WTC11 (cell line): ENCODE measurements at regions not wholly inside any gene's neighbourhood (a gene's known extent, or its start where the extent isn't known, plus 50 kb on each side); places are given as distances from the start of the nearest gene placed in this dataset.

ENCODE experiments used
- ATAC-seq: fragments of 200-7000 bp; cut with Tn5 transposase; 2 replicates; pipeline ENCODE4 v1.10.0; 2021; ENCODE audit warnings: mild to moderate bottlenecking, moderate library complexity
- CTCF ChIA-PET: fragments of 300-600 bp; sonication (Branson Sonifier 250); formaldehyde crosslinking; loops from one replicate; lab custom pipeline; 2021; ENCODE audit warnings: antibody characterized with exemption; lab: Charles Lee
- POLR2A ChIA-PET: fragments of 350-600 bp; sonication (Branson Sonifier 250); formaldehyde crosslinking; loops from one replicate; lab custom pipeline; 2021; ENCODE audit warnings: antibody characterized with exemption; lab: Charles Lee
- DNase-seq: peaks from one replicate; pipeline ENCODE4 v3.0.0; 2021; ENCODE audit warnings: low spot score
- H3K27ac Mint-ChIP-seq: 2 replicates; pipeline ENCODE4 v1.8.0; 2021; ENCODE audit warnings: mixed read lengths
- H3K27me3 Mint-ChIP-seq: 2 replicates; pipeline ENCODE4 v1.8.0; 2021; ENCODE audit warnings: low read depth, mild to moderate bottlenecking, moderate library complexity, mixed read lengths
- H3K36me3 Mint-ChIP-seq: 2 replicates; pipeline ENCODE4 v1.8.0; 2021; ENCODE audit warnings: mixed read lengths
- H3K4me1 Mint-ChIP-seq: 2 replicates; pipeline ENCODE4 v1.8.0; 2022; ENCODE audit warnings: mixed read lengths
- H3K4me3 Mint-ChIP-seq: 2 replicates; pipeline ENCODE4 v1.8.0; 2021; ENCODE audit warnings: mild to moderate bottlenecking, moderate library complexity, mixed read lengths
- H3K9me3 Mint-ChIP-seq: 2 replicates; pipeline ENCODE4 v1.8.0; 2021; ENCODE audit warnings: mixed read lengths
- FOXJ3 ChIP-seq: sonication (generic); formaldehyde crosslinking; IDR thresholded peaks from 2 replicates; pipeline ENCODE4 v1.9.0; 2021; ENCODE audit warnings: missing genetic modification reagents, mild to moderate bottlenecking, borderline replicate concordance
- HMGA2 ChIP-seq: fragments of 250-450 bp; sonication (Bioruptor Pico); IDR thresholded peaks from 2 replicates; pipeline ENCODE4 v1.4.0; 2021; ENCODE audit warnings: mild to moderate bottlenecking, moderate library complexity
- NFATC4 ChIP-seq: fragments of 250-450 bp; sonication (Bioruptor Pico); IDR thresholded peaks from 2 replicates; pipeline ENCODE4 v1.9.0; 2021; ENCODE audit warnings: mild to moderate bottlenecking
- NFE2L1 ChIP-seq: sonication (generic); formaldehyde crosslinking; IDR thresholded peaks from 2 replicates; pipeline ENCODE4 v1.8.1; 2023; ENCODE audit warnings: missing genetic modification reagents
- NR1H2 ChIP-seq: sonication (generic); formaldehyde crosslinking; IDR thresholded peaks from 2 replicates; pipeline ENCODE4 v1.9.0; 2021; ENCODE audit warnings: mild to moderate bottlenecking, moderate library complexity, missing genetic modification reagents
- SOX15 ChIP-seq: fragments of 250-450 bp; sonication (Bioruptor Pico); IDR thresholded peaks from 2 replicates; pipeline ENCODE4 v1.9.0; 2021; ENCODE audit warnings: mild to moderate bottlenecking
- SP1 ChIP-seq: sonication (generic); formaldehyde crosslinking; conservative IDR thresholded peaks from 2 replicates; pipeline ENCODE4 v1.8.1; 2022; ENCODE audit warnings: missing genetic modification reagents
- TP53 ChIP-seq: sonication (generic); formaldehyde crosslinking; IDR thresholded peaks from 2 replicates; pipeline ENCODE4 v1.8.1; 2023; ENCODE audit warnings: mild to moderate bottlenecking, missing genetic modification reagents
- ZNF138 ChIP-seq: sonication (generic); formaldehyde crosslinking; conservative IDR thresholded peaks from 2 replicates; pipeline ENCODE4 v1.8.1; 2022; ENCODE audit warnings: mild to moderate bottlenecking, moderate library complexity, missing genetic modification reagents
- ZNF263 ChIP-seq: sonication (generic); formaldehyde crosslinking; IDR thresholded peaks from 2 replicates; pipeline ENCODE4 v1.8.1; 2022; ENCODE audit warnings: low read depth, mild to moderate bottlenecking, moderate library complexity, missing genetic modification reagents
- TF ChIP-seq, protein P1 (sequence below): sonication (generic); formaldehyde crosslinking; IDR thresholded peaks from 2 replicates; pipeline ENCODE4 v1.8.1; 2023; ENCODE audit warnings: mild to moderate bottlenecking, missing genetic modification reagents, moderate library complexity
- TF ChIP-seq, protein P2 (sequence below): sonication (generic); formaldehyde crosslinking; IDR thresholded peaks from 2 replicates; pipeline ENCODE4 v1.8.1; 2022; ENCODE audit warnings: low read depth, mild to moderate bottlenecking, moderate library complexity, missing genetic modification reagents, borderline replicate concordance
- TF ChIP-seq, protein P3 (sequence below): fragments of 250-450 bp; sonication (Bioruptor Pico); IDR thresholded peaks from 2 replicates; pipeline ENCODE4 v1.9.0; 2021; ENCODE audit warnings: moderate library complexity, mild to moderate bottlenecking, inconsistent platforms, borderline replicate concordance
- TF ChIP-seq, protein P4 (sequence below): sonication (generic); formaldehyde crosslinking; IDR thresholded peaks from 2 replicates; pipeline ENCODE4 v1.8.0; 2022; ENCODE audit warnings: mild to moderate bottlenecking, missing genetic modification reagents
- TF ChIP-seq, protein P5 (sequence below): fragments of 200-600 bp; IDR thresholded peaks from 2 replicates; pipeline ENCODE4 v1.8.0; 2022; ENCODE audit warnings: antibody characterized with exemption
- TF ChIP-seq, protein P6 (sequence below): sonication (generic); formaldehyde crosslinking; IDR thresholded peaks from 2 replicates; pipeline ENCODE4 v1.8.1; 2023; ENCODE audit warnings: mild to moderate bottlenecking, missing genetic modification reagents, borderline replicate concordance

DNA sequence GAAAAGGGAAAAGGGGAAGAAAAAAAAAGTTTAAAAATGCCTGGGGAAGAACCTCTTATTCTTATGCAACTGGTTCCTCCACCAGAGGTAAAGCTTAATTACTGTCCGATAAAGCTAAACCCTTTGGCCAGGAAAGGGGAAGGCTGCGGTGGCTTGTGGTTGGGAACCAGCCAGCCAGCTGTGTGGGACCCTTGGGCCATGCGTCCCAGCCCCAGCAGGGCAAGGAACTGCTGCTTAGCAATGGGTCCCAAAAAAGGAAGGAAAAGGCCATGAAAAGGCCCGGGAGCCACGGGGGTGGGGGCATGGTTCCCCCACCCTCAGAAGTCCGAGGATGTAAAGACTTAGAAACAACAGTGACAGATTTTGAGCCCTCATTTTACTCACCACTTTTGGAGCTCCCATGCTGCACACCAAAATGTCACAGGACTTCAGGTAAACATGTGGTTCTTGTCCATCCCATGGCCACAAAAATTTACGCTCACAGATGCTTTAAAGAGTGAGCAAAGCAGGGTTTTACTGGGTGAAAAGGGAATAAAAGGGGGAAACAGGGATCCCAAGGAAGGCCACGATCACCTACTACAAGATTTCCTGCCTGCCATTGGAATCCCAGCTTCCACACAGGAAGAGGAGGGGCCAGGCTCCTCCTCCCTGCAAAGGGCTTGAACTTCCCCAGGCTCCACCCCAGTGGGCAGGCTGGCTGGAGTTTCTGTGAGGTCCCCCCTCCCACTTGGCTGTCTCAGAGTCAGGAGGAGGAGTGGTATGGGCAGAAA is 1234.7 kb upstream of the GJE1 start:
- CTCF ChIA-PET, result interaction anchor here (0.6 kb wide), 2 partner anchors 24 to 528 kb away, joined by 3 read pairs; no protein-coding TSS in a partner anchor
- no peak for DNase-seq
- Mint-ChIP-seq H3K4me1 (peaks cover 7% of the 10 kb centered on the region), H3K36me3 (peaks cover 65% of the 10 kb centered on the region), H3K27ac (no peak overlapping the region), H3K27me3 (no peaks in the 10 kb centered on the region; the same call in 1 of the 2 replicates), H3K4me3 (no peak overlapping the region), H3K9me3 (peaks cover 75% of the 10 kb centered on the region)
- ATAC-seq, result no peak; the same call in 1 of the 2 replicates
- POLR2A ChIA-PET, result no interaction called here
- TF ChIP-seq SP1 (CRISPR knock-in tag), result no peak
- TF ChIP-seq, protein P1, sequence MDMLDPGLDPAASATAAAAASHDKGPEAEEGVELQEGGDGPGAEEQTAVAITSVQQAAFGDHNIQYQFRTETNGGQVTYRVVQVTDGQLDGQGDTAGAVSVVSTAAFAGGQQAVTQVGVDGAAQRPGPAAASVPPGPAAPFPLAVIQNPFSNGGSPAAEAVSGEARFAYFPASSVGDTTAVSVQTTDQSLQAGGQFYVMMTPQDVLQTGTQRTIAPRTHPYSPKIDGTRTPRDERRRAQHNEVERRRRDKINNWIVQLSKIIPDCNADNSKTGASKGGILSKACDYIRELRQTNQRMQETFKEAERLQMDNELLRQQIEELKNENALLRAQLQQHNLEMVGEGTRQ (CRISPR knock-in tag), result no peak
- no peak for TF ChIP-seq NFE2L1 (CRISPR knock-in tag)
- TF ChIP-seq SOX15 (CRISPR knock-in tag), result no peak
- no peak for TF ChIP-seq TP53
- TF ChIP-seq NR1H2 (CRISPR knock-in tag), result no peak
- no peak for TF ChIP-seq HMGA2 (CRISPR knock-in tag)
- TF ChIP-seq, protein P2, sequence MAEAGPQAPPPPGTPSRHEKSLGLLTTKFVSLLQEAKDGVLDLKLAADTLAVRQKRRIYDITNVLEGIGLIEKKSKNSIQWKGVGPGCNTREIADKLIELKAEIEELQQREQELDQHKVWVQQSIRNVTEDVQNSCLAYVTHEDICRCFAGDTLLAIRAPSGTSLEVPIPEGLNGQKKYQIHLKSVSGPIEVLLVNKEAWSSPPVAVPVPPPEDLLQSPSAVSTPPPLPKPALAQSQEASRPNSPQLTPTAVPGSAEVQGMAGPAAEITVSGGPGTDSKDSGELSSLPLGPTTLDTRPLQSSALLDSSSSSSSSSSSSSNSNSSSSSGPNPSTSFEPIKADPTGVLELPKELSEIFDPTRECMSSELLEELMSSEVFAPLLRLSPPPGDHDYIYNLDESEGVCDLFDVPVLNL, result no peak
- TF ChIP-seq ZNF138, result no peak
- TF ChIP-seq, protein P3, sequence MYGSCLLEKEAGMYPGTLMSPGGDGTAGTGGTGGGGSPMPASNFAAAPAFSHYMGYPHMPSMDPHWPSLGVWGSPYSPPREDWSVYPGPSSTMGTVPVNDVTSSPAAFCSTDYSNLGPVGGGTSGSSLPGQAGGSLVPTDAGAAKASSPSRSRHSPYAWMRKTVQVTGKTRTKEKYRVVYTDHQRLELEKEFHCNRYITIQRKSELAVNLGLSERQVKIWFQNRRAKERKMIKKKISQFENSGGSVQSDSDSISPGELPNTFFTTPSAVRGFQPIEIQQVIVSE (CRISPR knock-in tag), result no peak
- TF ChIP-seq ZNF263 (CRISPR knock-in tag), result no peak
- no peak for TF ChIP-seq FOXJ3 (CRISPR knock-in tag)
- TF ChIP-seq, protein P4, sequence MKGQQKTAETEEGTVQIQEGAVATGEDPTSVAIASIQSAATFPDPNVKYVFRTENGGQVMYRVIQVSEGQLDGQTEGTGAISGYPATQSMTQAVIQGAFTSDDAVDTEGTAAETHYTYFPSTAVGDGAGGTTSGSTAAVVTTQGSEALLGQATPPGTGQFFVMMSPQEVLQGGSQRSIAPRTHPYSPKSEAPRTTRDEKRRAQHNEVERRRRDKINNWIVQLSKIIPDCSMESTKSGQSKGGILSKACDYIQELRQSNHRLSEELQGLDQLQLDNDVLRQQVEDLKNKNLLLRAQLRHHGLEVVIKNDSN (CRISPR knock-in tag), result no peak
- no peak for TF ChIP-seq NFATC4 (CRISPR knock-in tag)
- TF ChIP-seq, protein P5, sequence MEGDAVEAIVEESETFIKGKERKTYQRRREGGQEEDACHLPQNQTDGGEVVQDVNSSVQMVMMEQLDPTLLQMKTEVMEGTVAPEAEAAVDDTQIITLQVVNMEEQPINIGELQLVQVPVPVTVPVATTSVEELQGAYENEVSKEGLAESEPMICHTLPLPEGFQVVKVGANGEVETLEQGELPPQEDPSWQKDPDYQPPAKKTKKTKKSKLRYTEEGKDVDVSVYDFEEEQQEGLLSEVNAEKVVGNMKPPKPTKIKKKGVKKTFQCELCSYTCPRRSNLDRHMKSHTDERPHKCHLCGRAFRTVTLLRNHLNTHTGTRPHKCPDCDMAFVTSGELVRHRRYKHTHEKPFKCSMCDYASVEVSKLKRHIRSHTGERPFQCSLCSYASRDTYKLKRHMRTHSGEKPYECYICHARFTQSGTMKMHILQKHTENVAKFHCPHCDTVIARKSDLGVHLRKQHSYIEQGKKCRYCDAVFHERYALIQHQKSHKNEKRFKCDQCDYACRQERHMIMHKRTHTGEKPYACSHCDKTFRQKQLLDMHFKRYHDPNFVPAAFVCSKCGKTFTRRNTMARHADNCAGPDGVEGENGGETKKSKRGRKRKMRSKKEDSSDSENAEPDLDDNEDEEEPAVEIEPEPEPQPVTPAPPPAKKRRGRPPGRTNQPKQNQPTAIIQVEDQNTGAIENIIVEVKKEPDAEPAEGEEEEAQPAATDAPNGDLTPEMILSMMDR, result no peak
- TF ChIP-seq, protein P6, sequence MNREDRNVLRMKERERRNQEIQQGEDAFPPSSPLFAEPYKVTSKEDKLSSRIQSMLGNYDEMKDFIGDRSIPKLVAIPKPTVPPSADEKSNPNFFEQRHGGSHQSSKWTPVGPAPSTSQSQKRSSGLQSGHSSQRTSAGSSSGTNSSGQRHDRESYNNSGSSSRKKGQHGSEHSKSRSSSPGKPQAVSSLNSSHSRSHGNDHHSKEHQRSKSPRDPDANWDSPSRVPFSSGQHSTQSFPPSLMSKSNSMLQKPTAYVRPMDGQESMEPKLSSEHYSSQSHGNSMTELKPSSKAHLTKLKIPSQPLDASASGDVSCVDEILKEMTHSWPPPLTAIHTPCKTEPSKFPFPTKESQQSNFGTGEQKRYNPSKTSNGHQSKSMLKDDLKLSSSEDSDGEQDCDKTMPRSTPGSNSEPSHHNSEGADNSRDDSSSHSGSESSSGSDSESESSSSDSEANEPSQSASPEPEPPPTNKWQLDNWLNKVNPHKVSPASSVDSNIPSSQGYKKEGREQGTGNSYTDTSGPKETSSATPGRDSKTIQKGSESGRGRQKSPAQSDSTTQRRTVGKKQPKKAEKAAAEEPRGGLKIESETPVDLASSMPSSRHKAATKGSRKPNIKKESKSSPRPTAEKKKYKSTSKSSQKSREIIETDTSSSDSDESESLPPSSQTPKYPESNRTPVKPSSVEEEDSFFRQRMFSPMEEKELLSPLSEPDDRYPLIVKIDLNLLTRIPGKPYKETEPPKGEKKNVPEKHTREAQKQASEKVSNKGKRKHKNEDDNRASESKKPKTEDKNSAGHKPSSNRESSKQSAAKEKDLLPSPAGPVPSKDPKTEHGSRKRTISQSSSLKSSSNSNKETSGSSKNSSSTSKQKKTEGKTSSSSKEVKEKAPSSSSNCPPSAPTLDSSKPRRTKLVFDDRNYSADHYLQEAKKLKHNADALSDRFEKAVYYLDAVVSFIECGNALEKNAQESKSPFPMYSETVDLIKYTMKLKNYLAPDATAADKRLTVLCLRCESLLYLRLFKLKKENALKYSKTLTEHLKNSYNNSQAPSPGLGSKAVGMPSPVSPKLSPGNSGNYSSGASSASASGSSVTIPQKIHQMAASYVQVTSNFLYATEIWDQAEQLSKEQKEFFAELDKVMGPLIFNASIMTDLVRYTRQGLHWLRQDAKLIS (CRISPR knock-in tag), result no peak
